NAMALWA (cell line): ENCODE measurements at regions not wholly inside any gene's neighbourhood (a gene's known extent, or its start where the extent isn't known, plus 50 kb on each side); places are given as distances from the start of the nearest gene placed in this dataset.
"Not testable (repeated sequence)": the region's sequence is repeated elsewhere in the genome, so short reads cannot be mapped to it uniquely, and the experiment has no call there.

Experiments
- DNase-seq: peaks from one replicate; pipeline ENCODE4 v3.0.0-alpha.2; 2015; ENCODE audit warnings: low spot score

DNA sequence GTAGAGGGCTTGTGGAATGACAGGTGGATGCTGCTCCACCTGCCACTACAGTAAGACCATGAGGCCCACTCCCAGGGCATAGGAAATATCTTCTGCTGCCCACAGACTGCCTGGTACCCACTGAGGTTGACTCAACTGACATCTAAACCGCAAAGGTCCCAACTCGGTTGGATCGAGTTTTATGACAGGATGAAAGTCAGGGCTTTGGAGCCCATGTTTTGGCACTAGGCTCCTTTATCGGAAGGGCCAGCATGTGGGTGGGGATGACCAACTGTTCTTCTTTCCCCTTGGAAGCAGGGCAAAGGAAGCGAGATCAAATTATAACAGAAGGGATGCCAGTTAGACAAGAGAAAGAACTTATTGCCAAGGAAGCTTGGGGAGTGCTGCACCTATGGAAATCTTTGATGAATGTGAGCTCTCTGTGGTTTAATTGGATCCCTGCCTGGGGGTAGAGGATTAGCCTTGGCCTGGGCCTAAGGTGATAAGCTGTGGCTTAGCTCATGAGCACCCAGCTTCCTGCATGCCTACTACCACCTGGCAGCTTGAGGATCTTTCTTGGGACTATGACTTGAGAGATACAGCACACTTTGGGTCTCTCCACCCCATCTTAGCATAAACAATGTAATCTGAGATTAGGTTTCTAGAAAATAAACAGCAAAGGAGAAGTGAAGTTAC lies 121.8 kb downstream of the KCNA5 start:
- no peak for DNase-seq

DNA sequence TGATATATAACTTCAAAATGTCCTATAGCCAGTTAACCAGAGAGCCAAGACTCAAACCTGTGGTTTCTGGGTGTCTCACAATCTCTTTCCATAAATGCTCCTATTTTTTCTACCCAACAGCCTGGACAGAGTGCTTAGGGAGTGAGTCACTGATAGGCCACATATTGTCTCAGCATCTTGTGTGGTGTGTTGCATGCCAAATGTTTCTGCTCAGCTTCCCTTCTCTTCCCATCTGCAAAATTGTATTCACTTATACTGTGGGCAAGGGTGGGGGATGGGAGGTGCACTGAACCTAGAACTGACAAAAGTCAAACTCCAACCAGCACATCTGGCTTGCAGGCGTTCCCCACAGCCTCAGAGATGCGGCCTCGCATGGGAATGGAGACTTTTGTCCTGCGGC lies 123.3 kb downstream of the KCNA5 start:
- DNase-seq: no peak

GRCh38 chr12:5168148-5168547 lies 124.5 kb downstream of the KCNA5 start:
- DNase-seq: no peak

DNA sequence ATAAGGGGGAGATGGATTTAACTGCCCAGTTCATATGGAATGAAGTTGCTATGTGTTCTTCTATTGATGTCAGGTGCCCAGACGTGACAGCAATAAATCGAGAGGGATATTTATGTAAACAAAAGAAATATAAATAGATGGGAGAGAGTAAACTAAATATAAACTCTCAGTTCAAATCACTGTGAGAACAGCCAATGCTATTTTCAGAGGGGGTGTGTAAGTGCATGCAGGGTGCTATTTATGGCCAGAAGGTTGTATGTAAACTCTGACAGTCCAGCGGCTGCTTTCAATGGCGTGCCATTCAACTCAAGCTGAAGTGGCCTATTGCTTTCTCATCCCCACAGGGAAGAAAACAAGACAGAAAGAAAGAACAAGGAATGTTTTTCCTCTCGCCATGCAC lies 127.2 kb downstream of the KCNA5 start:
- no peak for DNase-seq

DNA sequence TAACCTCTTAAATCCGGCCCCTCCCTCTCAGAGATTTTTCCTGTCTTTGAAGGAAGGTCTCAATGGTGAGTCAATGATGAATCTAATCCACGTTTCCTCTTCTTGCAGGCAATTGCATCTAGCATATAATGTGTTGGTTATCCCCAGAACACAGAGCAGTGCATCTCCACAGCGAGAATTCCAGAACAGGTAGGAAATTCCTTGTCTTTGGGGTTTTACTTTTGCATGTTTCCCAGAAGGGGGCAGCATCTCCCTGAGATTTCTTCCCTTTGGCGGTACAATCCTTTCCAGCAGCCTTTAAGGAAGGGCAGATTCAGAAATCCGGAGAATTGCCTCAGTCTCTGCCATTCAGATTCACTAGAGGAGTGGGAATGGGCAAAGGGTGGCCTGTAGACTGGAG lies 128.0 kb downstream of the KCNA5 start:
- peak; percentile 16 for DNase-seq

DNA sequence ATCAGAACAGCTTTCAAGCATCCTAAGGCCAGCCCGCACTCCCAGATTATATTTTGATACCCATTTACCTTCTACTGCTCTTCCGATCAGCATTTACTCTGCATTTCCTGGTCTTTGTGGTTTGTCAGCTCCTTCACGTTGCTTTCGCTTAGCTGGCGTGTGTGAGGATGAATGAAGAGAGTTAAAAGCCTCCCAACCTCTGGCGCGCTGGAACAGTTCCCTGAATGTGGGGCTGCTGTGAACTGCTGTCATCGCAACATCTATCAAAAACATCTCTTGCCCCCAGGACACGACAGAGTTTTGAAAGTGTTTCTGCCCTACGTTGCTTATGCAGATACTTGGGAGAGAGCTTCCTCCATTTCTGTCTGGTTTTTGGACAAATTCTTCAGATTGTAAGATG lies 129.2 kb downstream of the KCNA5 start:
- DNase-seq: no peak

- no peak for DNase-seq
These were observed 129.9 kb downstream of the KCNA5 start for GRCh38 chr12:5173511-5174011.

DNA sequence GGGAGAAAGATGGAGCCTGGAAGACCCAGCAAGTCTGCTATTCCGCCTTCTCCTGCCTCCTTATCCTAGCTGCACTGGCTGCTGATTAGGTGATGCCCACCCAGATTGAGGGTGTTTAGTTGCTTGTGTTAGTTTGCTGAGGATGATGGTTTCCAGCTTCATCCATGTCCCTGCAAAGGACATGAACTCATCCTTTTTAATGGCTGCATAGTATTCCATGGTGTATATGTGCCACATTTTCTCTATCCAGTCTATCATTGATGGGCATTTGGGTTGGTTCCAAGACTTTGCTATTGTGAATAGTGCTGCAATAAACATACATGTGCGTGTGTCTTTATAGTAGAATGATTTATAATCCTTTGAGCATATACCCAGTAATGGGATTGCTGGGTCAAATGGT lies 131.7 kb downstream of the KCNA5 start:
- DNase-seq: not testable (repeated sequence)

DNA sequence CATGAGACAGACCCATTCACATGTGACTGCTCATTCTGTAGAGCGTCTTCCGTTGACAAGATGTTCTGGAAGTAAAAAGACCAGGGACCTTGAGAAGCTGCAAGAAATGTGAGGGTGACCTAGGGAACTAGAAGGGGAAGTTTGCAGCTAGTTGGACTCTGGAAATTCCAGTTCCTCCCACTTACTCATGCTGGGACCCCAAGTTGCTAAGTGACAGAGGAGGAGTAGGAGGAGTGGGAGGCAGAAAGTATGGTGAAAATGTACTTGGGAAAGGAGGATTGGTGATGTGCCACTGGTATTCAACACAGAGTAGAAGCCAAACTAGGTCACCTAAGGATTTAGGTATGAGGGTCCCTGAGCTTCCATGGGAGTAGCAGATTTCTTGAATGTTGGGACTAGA lies 132.4 kb downstream of the KCNA5 start:
- no peak for DNase-seq

DNA sequence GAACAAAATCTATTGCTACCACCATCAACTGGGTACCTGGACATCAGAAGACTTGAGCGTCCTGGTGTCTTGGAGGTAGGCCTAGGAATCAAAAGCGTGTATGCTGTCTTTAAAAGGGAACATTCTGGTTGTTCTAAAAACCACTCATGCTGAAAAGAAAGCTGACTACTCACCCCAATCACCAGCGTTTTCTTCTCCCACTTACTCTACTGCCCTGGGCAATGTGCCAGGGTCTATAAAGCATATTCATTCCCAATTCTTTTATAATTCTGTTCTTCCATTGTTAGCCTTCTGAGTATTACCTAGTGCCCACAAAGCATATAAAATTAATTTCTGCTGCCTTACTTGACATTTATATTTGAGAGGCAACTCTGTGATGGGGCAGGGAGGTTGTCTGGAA lies 133.4 kb downstream of the KCNA5 start:
- no peak for DNase-seq

DNA sequence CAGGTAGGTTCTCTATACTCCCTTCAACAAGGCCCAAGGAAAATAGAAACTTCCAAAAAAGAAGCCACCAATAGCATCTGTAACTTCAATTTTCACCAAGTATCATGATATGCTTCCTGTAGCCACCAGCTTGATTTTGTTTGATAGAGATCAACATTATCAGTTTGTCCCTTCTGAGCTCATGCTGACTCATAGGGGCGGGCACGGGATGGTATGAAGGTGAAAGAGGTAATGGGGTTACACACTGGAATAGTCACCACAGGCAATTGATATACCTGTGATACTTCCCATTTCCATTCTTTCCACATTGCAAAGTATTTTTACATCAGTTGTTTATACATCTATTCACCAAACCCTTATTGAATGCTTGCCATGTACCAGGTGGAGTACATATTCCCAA lies 134.1 kb downstream of the KCNA5 start:
- no peak for DNase-seq

GRCh38 chr12:5178571-5178970 lies 134.9 kb downstream of the KCNA5 start:
- DNase-seq: no peak

- no peak for DNase-seq
These were observed 136.8 kb downstream of the KCNA5 start for GRCh38 chr12:5180496-5180895.

DNA sequence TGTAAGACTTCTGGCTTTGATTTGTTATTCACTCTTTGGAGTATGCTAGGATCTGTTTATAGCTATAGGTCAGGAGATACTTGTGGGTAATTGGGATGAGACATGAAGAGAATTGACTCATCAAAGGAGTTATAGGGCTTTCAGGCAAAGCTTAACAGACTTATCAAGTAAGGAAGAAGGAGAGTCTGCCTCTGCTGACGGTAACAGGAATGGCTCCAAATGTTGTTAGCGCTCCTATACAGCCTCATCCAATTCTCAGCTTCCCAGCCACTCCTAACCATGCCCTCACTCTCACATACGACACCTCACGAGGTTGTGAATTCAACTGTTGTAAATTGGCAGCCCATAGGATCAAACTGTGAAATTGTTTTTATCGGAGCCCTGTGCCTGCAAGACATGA lies 140.5 kb downstream of the KCNA5 start:
- DNase-seq: no peak

GRCh38 chr12:5185435-5186069 lies 141.9 kb downstream of the KCNA5 start:
- DNase-seq: no peak

- DNase-seq: no peak
These were observed 143.0 kb downstream of the KCNA5 start for GRCh38 chr12:5186715-5187114.

- no peak for DNase-seq
These were observed 143.5 kb downstream of the KCNA5 start for GRCh38 chr12:5187136-5187535.

- DNase-seq: no peak
These were observed 144.8 kb downstream of the KCNA5 start for GRCh38 chr12:5188472-5188871.

GRCh38 chr12:5189173-5189572 lies 145.5 kb downstream of the KCNA5 start:
- no peak for DNase-seq

DNA sequence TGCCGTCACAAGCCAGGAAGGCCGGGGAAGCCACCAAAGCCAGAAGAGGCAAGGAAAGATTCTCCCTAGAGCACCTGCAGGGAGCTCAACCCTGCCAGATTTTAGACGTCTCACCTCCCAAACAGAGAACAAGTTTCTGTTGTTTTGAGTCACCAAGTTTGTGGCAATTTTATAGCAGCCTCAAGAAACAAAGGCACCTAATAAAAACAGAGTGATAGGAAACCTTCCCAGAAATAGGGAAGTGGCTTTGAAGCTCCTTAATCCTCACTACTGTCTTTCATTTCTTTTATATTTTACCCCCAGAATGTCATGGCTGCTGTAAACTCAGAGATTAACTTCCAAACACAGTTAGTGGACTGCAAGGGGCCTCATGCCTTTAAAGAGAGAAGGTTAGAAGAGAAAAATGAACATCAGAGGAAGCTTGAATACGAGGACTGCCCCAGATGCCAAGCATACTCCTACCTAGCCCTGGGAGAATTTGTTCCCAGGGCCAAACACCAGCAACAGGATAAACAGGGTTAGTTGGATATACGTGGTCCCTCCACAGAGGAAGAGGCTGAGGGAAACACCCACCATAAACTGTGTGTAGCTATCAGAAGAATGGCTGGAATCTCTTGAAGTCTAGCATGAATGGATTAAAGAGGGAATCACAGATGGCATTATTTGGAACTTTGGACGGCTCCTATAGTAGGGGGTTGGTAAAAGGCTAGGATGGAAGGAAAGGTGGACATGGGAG lies 148.3 kb downstream of the KCNA5 start:
- no peak for DNase-seq

DNA sequence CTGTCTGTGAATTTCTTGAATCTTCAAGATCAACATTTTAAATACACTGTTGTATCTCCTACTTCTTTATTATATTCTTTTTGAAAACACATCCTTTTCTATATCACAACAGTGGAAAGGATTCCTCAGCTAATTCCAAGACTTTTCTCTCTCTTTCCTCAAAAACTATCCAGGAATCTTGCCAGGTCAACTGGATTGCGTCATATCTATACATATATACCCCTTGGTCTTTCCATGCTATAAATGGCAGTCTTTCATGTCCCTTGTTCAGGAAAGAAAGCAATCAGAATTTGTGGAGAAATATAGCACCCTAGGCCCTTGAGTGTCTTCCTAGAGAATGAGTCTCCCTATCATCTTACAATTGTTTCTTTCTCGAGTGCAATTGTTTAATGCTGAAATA lies 149.0 kb downstream of the KCNA5 start:
- no peak for DNase-seq

GRCh38 chr12:5194306-5194705 lies 150.6 kb downstream of the KCNA5 start:
- no peak for DNase-seq

DNA sequence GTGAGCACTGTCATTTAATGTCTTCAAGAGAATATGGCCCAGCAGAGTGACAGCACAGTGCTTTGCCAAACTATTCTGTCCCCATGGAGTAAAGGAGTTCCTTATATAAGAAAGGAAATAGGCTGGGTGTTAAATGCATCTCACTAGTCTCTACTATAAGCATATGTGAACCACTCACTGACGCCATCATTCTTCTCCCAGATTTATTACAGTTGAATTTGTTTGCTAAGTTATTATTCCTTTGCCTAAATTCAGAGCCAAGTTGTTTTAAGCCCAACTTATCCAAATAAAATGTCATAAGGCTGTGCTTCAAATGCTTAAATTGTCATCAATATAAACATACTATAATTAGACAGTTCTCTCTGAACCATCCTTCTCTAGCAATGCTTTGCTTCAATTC lies 151.6 kb downstream of the KCNA5 start:
- no peak for DNase-seq
